CD14-positive monocyte (primary cell): ENCODE measurements at regions not wholly inside any gene's neighbourhood (a gene's known extent, or its start where the extent isn't known, plus 50 kb on each side); places are given as distances from the start of the nearest gene placed in this dataset.
"Not testable (repeated sequence)": the region's sequence is repeated elsewhere in the genome, so short reads cannot be mapped to it uniquely, and the experiment has no call there.

ENCODE experiments used
- DNase-seq, 3 donors: peaks; one replicate each; pipeline ENCODE4 v3.0.0-alpha.2; 2011 to 2022
- H2AFZ ChIP-seq: 2 replicates; pipeline ENCODE4 v1.6.0; 2012; ENCODE audit warnings: mild to moderate bottlenecking, low read depth, low read length, inconsistent platforms; ENCODE audit not compliant: insufficient read depth, poor library complexity, severe bottlenecking
- H3K27ac ChIP-seq, 2 donors: 1 replicate in 1 of 2; 2 replicates in 1 of 2; pipeline ENCODE4 v1.5.1; 2012 to 2013; ENCODE audit warnings: low read length in 2 of 2, control low read depth in 1 of 2, inconsistent platforms in 1 of 2, low read depth in 1 of 2, mild to moderate bottlenecking in 1 of 2
- H3K27me3 ChIP-seq, 2 donors: one replicate each; pipeline versions ENCODE4 v1.6.0 to v1.6.1; 2011 to 2013; ENCODE audit warnings: low read length in 2 of 2; ENCODE audit not compliant: control insufficient read depth in 2 of 2, insufficient read depth in 2 of 2
- H3K36me3 ChIP-seq, 2 donors: replicated peaks in 1 of 2; 1 replicate in 1 of 2; 2 replicates in 1 of 2; pipeline versions ENCODE4 v1.5.1 to v1.6.1; 2012 to 2013; ENCODE audit warnings: low read length in 2 of 2, control low read depth in 1 of 2, inconsistent platforms in 1 of 2, mild to moderate bottlenecking in 1 of 2; ENCODE audit not compliant: insufficient read depth in 2 of 2, control insufficient read depth in 1 of 2
- H3K4me1 ChIP-seq, 2 donors: 1 replicate in 1 of 2; 2 replicates in 1 of 2; pipeline versions ENCODE4 v1.5.1 to v1.6.1; 2012 to 2013; ENCODE audit warnings: low read length in 2 of 2, control low read depth in 1 of 2, inconsistent platforms in 1 of 2, mild to moderate bottlenecking in 1 of 2, moderate library complexity in 1 of 2; ENCODE audit not compliant: insufficient read depth in 2 of 2, control insufficient read depth in 1 of 2
- H3K4me2 ChIP-seq: replicated peaks from 2 replicates; pipeline ENCODE3; 2012; ENCODE audit warnings: low read length, moderate library complexity, mild to moderate bottlenecking; ENCODE audit not compliant: poor library complexity, severe bottlenecking; ENCODE audit errors: extremely low read depth
- H3K4me3 ChIP-seq, 3 experiments: fragments of 200-600 bp in 1 of 3; sonication (generic) in 1 of 3; replicated peaks in 1 of 3; 1 replicate in 2 of 3; 2 replicates in 1 of 3; pipeline ENCODE4 v1.5.1; 2011 to 2013; ENCODE audit warnings: low read length in 3 of 3, mild to moderate bottlenecking in 3 of 3, control low read depth in 2 of 3, low read depth in 2 of 3, inconsistent platforms in 1 of 3, moderate library complexity in 1 of 3
- H3K79me2 ChIP-seq: 2 replicates; pipeline ENCODE4 v1.6.0; 2012; ENCODE audit warnings: mild to moderate bottlenecking, control low read depth, inconsistent platforms, low read length, moderate library complexity; ENCODE audit not compliant: insufficient read depth
- H3K9ac ChIP-seq: 2 replicates; pipeline ENCODE4 v1.6.0; 2017; ENCODE audit warnings: low read length, mild to moderate bottlenecking; ENCODE audit not compliant: insufficient read depth, poor library complexity, severe bottlenecking
- H3K9me3 ChIP-seq, 2 donors: replicated peaks in 1 of 2; 1 replicate in 1 of 2; 2 replicates in 1 of 2; pipeline versions ENCODE4 v1.5.1 to v1.6.1; 2012 to 2013; ENCODE audit warnings: low read length in 2 of 2, control low read depth in 1 of 2; ENCODE audit not compliant: control insufficient read depth in 1 of 2, insufficient read depth in 1 of 2
- H4K20me1 ChIP-seq: 2 replicates; pipeline ENCODE4 v1.6.0; 2012; ENCODE audit warnings: mild to moderate bottlenecking, low read length, control low read depth, moderate library complexity; ENCODE audit not compliant: insufficient read depth
- H3K27ac Mint-ChIP-seq, 7 donors: one replicate each; pipeline ENCODE4 v1.8.0; 2020; ENCODE audit warnings: mild to moderate bottlenecking in 7 of 7, mixed read lengths in 7 of 7, moderate library complexity in 6 of 7, inconsistent platforms in 2 of 7
- H3K27me3 Mint-ChIP-seq, 3 donors: one replicate each; pipeline ENCODE4 v1.8.0; 2021 to 2022; ENCODE audit warnings: low read depth in 3 of 3, mild to moderate bottlenecking in 3 of 3, mixed read lengths in 3 of 3, moderate library complexity in 3 of 3, inconsistent platforms in 1 of 3
- H3K36me3 Mint-ChIP-seq, 2 donors: one replicate each; pipeline ENCODE4 v1.8.0; 2020; ENCODE audit warnings: mixed read lengths in 2 of 2, inconsistent platforms in 1 of 2, mild to moderate bottlenecking in 1 of 2
- H3K4me1 Mint-ChIP-seq: one replicate; pipeline ENCODE4 v1.8.0; 2020; ENCODE audit warnings: mild to moderate bottlenecking, mixed read lengths
- H3K4me3 Mint-ChIP-seq, 2 donors: one replicate each; pipeline ENCODE4 v1.8.0; 2020; ENCODE audit warnings: mild to moderate bottlenecking in 2 of 2, mixed read lengths in 2 of 2, moderate library complexity in 1 of 2
- H3K9me3 Mint-ChIP-seq, 7 donors: one replicate each; pipeline ENCODE4 v1.8.0; 2020 to 2022; ENCODE audit warnings: mixed read lengths in 7 of 7, mild to moderate bottlenecking in 6 of 7, moderate library complexity in 6 of 7, inconsistent platforms in 2 of 7
- WGBS: methylation state at CpG from one replicate; pipeline ENCODE4 v1.1.5; 2013; ENCODE audit warnings: missing lambda C conversion rate; ENCODE audit not compliant: insufficient coverage; 5-methylcytosine and 5-hydroxymethylcytosine counted together
- intact Hi-C, 2 donors: fragments of 100-400 bp; cut with micrococcal nuclease; formaldehyde crosslinking; loops; one replicate each; pipeline versions ENCODE4 v1.15.0 to v1.15.1; 2023
- TF ChIP-seq, protein P1 (sequence below): fragments of 200-600 bp; IDR thresholded peaks from one replicate; pipeline ENCODE4 v1.8.0; 2022; ENCODE audit warnings: antibody characterized with exemption, mild to moderate bottlenecking

DNA sequence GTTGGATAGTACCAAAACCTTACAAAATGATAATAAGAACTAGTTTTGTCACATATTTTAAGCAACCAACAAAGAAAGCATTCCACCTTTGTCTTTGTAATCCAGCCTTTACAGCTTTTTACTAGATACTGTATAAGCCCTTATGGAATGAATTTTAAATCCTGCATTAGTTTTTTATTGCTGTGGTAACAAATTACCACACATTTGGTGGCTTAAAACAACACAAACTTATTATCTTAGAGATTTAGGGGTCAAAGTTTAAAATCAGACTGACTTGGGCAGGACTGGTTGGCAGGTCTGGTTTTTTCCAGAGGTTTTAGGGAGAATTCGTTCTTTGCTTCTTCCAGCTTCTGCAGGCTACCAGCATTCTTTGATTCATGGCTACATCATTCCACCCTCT, 108.5 kb upstream of the NLGN1 start:
- intact Hi-C loops, result no loop called here
- no peak overlapping the region for H3K27ac Mint-ChIP-seq
- no peaks in the 10 kb centered on the region for H3K4me1 ChIP-seq

DNA sequence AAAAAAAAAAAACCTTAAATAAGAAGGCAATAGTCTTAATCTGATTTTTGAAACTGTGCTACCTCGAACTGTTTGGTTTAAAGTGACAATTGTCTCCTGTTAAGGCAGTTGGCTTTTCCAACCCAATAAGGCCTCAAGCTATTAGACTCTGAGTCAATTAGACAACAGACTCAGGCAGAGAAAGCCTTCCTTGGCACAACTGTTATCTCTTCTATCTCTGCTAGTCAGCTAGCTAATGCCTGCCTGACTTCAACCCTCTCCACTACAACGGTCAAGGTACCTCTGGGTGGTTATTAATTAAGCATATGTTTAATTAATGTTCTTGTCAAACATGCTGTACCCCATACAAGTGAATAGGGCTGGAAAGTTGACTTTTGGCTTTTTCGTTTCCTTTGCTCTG, 110.2 kb upstream of the NLGN1 start:
- no peaks in the 10 kb centered on the region for H4K20me1 ChIP-seq
- no CpG with 5 or more reads among the region's 3 CpGs for WGBS
- H3K27me3 ChIP-seq, result no peaks in the 10 kb centered on the region
- H3K9me3 ChIP-seq, result peaks cover 0 to 11% of the 10 kb centered on the region in 2 donors
- no peak overlapping the region for H3K4me3 Mint-ChIP-seq
- peaks cover 0 to 13% (median 4%) of the 10 kb centered on the region in 7 donors for H3K9me3 Mint-ChIP-seq
- no peak overlapping the region for H3K9ac ChIP-seq
- H3K4me3 ChIP-seq, result no peak overlapping the region
- H3K36me3 Mint-ChIP-seq, result no peaks in the 10 kb centered on the region
- TF ChIP-seq, protein P1, sequence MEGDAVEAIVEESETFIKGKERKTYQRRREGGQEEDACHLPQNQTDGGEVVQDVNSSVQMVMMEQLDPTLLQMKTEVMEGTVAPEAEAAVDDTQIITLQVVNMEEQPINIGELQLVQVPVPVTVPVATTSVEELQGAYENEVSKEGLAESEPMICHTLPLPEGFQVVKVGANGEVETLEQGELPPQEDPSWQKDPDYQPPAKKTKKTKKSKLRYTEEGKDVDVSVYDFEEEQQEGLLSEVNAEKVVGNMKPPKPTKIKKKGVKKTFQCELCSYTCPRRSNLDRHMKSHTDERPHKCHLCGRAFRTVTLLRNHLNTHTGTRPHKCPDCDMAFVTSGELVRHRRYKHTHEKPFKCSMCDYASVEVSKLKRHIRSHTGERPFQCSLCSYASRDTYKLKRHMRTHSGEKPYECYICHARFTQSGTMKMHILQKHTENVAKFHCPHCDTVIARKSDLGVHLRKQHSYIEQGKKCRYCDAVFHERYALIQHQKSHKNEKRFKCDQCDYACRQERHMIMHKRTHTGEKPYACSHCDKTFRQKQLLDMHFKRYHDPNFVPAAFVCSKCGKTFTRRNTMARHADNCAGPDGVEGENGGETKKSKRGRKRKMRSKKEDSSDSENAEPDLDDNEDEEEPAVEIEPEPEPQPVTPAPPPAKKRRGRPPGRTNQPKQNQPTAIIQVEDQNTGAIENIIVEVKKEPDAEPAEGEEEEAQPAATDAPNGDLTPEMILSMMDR, result no peak
- no peaks in the 10 kb centered on the region for H3K27me3 Mint-ChIP-seq
- no peak for DNase-seq
- no peak overlapping the region for H2AFZ ChIP-seq
- no peak overlapping the region for H3K27ac Mint-ChIP-seq
- no peak overlapping the region for H3K27ac ChIP-seq
- H3K4me1 ChIP-seq, result no peaks in the 10 kb centered on the region
- no peak overlapping the region for H3K4me2 ChIP-seq
- H3K4me1 Mint-ChIP-seq, result no peaks in the 10 kb centered on the region
- H3K36me3 ChIP-seq, result no peaks in the 10 kb centered on the region
- H3K79me2 ChIP-seq, result no peaks in the 10 kb centered on the region
- intact Hi-C loops, result no loop called here

More for the DNA sequence above, 108.5 kb upstream of the NLGN1 start:
- Histone ChIP-seq H3K4me2 (no peak overlapping the region), H3K9ac (no peak overlapping the region), H3K4me3 (no peak overlapping the region), H3K27me3 (no peaks in the 10 kb centered on the region), H3K79me2 (no peaks in the 10 kb centered on the region), H3K36me3 (no peaks in the 10 kb centered on the region), H4K20me1 (no peaks in the 10 kb centered on the region), H2AFZ (no peak overlapping the region), H3K27ac (no peak overlapping the region), H3K9me3 (peaks cover 0 to 11% of the 10 kb centered on the region in 2 donors)
- H3K4me3 Mint-ChIP-seq, result no peak overlapping the region
- H3K36me3 Mint-ChIP-seq, result no peaks in the 10 kb centered on the region
- no CpG with 5 or more reads among the region's 1 CpG for WGBS
- H3K27me3 Mint-ChIP-seq, result no peaks in the 10 kb centered on the region
- no peaks in the 10 kb centered on the region for H3K4me1 Mint-ChIP-seq
- DNase-seq, result no peak
- peaks cover 0 to 11% (median 4%) of the 10 kb centered on the region in 7 donors for H3K9me3 Mint-ChIP-seq
- TF ChIP-seq, protein P1, result no peak

GRCh38 chr3:173286507-173286906, 111.0 kb upstream of the NLGN1 start:
- H3K9ac ChIP-seq, H2AFZ ChIP-seq, DNase-seq, H3K27ac ChIP-seq, H3K4me2 ChIP-seq, intact Hi-C loops, H4K20me1 ChIP-seq, H3K27me3 ChIP-seq, H3K27me3 Mint-ChIP-seq, H3K4me3 ChIP-seq, H3K79me2 ChIP-seq, H3K4me1 Mint-ChIP-seq, H3K36me3 Mint-ChIP-seq, H3K4me1 ChIP-seq, H3K27ac Mint-ChIP-seq, H3K36me3 ChIP-seq, H3K4me3 Mint-ChIP-seq: not testable (repeated sequence)
- H3K9me3 Mint-ChIP-seq, result peaks cover 0 to 17% (median 4%) of the 10 kb centered on the region in 7 donors
- peaks cover 0 to 11% of the 10 kb centered on the region in 2 donors for H3K9me3 ChIP-seq
- WGBS, result 100% methylated on average over 1 of the region's 12 CpGs
